Chondrocyte (in vitro differentiated cells): ENCODE measurements at regions not wholly inside any gene's neighbourhood (a gene's known extent, or its start where the extent isn't known, plus 50 kb on each side); places are given as distances from the start of the nearest gene placed in this dataset.

Experiments
- DNase-seq: peaks from one replicate; pipeline ENCODE4 v3.0.0; 2021; ENCODE audit warnings: mixed read lengths, low spot score
- H3K27ac Mint-ChIP-seq: one replicate; pipeline ENCODE4 v1.8.0; 2021; ENCODE audit warnings: mild to moderate bottlenecking, moderate library complexity, mixed read lengths; ENCODE audit not compliant: unreplicated experiment
- H3K27me3 Mint-ChIP-seq: 2 replicates; pipeline ENCODE4 v1.8.0; 2021; ENCODE audit warnings: low read depth, mixed read lengths
- H3K36me3 Mint-ChIP-seq: 2 replicates; pipeline ENCODE4 v1.8.0; 2021; ENCODE audit warnings: low read depth, mixed read lengths
- H3K4me1 Mint-ChIP-seq: 2 replicates; pipeline ENCODE4 v1.8.0; 2021; ENCODE audit warnings: low read depth, mild to moderate bottlenecking, mixed read lengths
- H3K4me3 Mint-ChIP-seq: one replicate; pipeline ENCODE4 v1.8.0; 2021; ENCODE audit warnings: mild to moderate bottlenecking, moderate library complexity, mixed read lengths; ENCODE audit not compliant: unreplicated experiment
- H3K9me3 Mint-ChIP-seq: 2 replicates; pipeline ENCODE4 v1.8.0; 2021; ENCODE audit warnings: low read depth, mixed read lengths
- TF ChIP-seq, protein P1 (sequence below): fragments of 200-600 bp; sonication (generic); IDR thresholded peaks from 2 replicates; pipeline ENCODE4 v1.5.0; 2021; ENCODE audit warnings: antibody characterized with exemption, mild to moderate bottlenecking, moderate library complexity

DNA sequence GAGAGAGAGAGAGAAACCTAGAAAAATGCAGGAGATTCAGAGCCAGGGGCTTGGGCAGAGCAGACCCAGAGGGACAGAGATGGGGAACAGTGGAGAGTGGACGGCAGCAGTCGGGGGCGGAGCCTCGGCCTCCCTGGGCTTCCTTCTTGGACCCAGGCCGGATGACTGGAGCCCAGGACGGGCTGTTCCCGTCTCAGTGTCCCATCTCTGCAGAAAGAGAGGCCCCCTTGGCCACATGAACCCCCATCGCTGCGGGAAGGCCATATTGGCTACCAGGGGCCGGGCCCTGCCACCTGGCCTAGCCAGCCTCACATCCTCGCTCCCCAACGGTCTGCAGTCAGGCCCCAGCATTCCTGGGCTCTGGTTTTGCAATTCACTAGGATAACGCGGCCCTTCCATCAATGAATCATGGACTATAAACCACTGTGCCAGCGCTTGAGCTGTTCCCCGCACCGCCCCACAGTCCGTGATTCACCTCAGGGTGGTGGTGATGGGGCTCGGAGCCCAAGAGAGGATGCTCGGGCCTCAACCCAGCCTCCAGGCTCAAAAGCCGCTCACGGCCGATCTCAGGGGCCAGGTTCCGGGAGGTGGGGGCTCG, 116.5 kb downstream of the RFLNA start:
- Mint-ChIP-seq H3K27me3 (no peaks in the 10 kb centered on the region), H3K36me3 (peaks cover 4% of the 10 kb centered on the region), H3K4me3 (no peak overlapping the region), H3K9me3 (no peaks in the 10 kb centered on the region), H3K27ac (peak overlapping the region; percentile 86), H3K4me1 (peaks cover 26% of the 10 kb centered on the region)
- DNase-seq: no peak
- TF ChIP-seq, protein P1, sequence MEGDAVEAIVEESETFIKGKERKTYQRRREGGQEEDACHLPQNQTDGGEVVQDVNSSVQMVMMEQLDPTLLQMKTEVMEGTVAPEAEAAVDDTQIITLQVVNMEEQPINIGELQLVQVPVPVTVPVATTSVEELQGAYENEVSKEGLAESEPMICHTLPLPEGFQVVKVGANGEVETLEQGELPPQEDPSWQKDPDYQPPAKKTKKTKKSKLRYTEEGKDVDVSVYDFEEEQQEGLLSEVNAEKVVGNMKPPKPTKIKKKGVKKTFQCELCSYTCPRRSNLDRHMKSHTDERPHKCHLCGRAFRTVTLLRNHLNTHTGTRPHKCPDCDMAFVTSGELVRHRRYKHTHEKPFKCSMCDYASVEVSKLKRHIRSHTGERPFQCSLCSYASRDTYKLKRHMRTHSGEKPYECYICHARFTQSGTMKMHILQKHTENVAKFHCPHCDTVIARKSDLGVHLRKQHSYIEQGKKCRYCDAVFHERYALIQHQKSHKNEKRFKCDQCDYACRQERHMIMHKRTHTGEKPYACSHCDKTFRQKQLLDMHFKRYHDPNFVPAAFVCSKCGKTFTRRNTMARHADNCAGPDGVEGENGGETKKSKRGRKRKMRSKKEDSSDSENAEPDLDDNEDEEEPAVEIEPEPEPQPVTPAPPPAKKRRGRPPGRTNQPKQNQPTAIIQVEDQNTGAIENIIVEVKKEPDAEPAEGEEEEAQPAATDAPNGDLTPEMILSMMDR: no peak

DNA sequence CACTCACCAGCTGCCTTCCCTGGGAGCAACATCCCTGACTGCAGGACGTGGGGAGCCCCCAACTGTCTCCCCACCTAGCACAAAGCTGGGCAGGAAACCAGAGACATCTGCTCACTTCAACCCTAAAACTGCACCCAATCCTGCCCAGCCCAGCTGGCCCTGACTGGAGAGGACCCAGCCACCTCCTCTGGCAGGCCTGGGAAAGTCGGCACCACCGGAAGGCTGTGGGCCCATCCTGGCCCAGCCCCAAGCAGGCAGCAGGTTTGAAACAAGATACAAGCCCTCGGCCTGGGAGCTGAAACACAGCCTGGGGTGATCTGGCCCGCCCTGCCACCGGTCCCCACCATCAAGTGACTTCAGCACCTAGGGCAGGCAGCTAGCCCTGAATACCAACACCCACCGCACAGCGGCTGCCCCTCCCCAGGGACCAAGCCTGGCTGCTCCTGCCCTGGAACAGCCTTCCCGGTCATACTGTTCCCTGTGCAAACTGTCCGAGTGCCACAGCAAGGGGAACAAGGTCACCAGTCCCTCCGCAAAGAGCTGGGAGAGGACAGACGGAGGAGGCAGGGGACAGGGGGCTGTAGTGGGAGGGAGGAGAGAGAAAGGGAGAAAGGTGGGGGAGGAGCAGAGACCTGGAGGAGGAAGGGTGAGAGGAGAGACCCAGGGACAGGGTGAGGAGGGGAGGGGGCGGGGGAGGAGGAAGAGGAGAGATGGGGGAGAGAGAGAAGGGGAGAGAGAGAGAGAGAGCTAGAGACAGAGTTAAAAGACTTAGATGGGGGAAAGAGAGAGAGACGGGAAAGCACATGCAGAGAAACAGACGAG, 115.7 kb downstream of the RFLNA start:
- Mint-ChIP-seq H3K36me3 (peaks cover 4% of the 10 kb centered on the region), H3K9me3 (no peaks in the 10 kb centered on the region), H3K27ac (peak overlapping the region; percentile 86), H3K4me3 (peak overlapping the region; percentile 46), H3K4me1 (peaks cover 26% of the 10 kb centered on the region), H3K27me3 (no peaks in the 10 kb centered on the region)
- DNase-seq: no peak
- TF ChIP-seq, protein P1: no peak

DNA sequence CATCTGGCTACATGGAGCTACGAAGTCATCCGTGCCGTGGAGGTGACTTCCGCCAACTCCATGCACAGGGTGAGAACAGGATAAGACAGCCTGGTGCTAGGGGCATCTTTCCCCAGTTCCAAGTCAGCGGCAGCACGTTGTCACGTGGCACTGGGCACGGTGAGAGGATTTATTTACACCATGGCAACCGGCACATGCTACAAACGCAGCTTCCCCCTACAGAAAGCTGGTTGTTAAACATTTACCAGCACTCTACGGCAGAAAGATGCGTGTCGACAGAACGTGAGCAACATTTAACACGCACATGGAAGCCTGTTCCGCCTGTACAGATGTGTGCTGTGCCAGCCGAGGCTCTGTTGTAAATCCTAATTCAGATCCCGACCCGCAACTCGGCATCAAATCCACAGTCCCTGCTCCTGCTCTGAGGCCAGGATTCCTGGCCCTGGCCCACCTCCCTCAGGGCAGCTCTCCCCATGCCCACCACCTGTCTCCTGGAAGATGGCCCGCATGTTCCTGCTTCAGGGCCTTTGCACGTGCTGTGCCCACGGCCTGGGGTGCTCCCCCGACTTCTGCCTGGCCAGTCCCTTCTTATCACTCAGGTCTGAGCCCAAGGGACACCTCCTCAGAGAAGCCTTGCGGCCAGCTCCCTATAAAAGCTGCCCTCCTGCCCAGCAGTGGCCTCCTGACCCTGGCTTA, 114.1 kb downstream of the RFLNA start:
- TF ChIP-seq, protein P1: no peak
- Mint-ChIP-seq H3K27me3 (no peaks in the 10 kb centered on the region), H3K9me3 (no peaks in the 10 kb centered on the region), H3K36me3 (peaks cover 4% of the 10 kb centered on the region), H3K4me3 (no peak overlapping the region), H3K4me1 (peaks cover 39% of the 10 kb centered on the region), H3K27ac (no peak overlapping the region)
- no peak for DNase-seq

DNA sequence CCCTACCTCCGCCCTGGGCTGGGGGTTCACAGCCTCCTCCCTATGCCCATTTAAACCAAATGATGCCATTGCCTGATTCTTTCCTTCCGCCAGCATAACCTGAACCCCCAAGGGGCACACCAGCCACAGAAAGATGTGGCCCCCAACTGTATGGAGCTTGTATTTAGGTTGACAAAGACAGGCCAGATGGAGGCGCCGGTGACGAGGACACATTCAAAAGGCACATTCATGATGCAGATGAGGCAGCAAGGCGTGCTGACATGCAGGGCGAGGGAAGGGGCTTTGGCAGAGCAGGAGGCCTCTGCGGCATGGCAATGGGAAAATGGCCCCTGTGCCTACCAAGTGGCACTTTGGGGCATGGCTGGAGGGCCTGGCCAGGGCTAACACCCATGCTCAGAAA, 112.2 kb downstream of the RFLNA start:
- no peak overlapping the region for H3K27ac Mint-ChIP-seq
- peaks cover 47% of the 10 kb centered on the region for H3K4me1 Mint-ChIP-seq
- TF ChIP-seq, protein P1: no peak
- no peaks in the 10 kb centered on the region for H3K9me3 Mint-ChIP-seq
- H3K36me3 Mint-ChIP-seq: peaks cover 4% of the 10 kb centered on the region
- no peaks in the 10 kb centered on the region for H3K27me3 Mint-ChIP-seq
- H3K4me3 Mint-ChIP-seq: no peak overlapping the region
- no peak for DNase-seq

DNA sequence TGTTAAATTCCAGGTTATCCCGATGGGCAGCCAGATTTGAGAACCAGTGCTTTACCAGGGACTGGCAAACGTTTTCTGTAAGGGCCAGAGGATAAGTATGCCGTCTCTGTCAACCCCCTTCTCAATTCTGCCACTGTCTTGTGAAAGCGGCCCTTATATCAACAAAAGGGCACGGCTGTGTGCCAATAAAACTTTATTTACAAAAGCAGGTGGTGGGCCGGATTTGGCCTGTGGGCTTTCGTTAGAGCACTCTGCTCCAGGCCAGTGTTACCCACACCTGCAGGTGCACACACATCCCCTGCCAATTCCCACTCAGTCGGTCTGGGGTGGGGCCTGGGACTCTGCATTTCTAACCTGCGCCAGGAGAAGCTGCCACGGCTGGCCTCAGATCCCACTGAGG, 111.2 kb downstream of the RFLNA start:
- Mint-ChIP-seq H3K27me3 (no peaks in the 10 kb centered on the region), H3K36me3 (peaks cover 8% of the 10 kb centered on the region), H3K4me1 (peaks cover 42% of the 10 kb centered on the region), H3K9me3 (no peaks in the 10 kb centered on the region), H3K4me3 (no peak overlapping the region), H3K27ac (no peak overlapping the region)
- DNase-seq: no peak
- TF ChIP-seq, protein P1: no peak
